ENCODE measurements at regions not wholly inside any gene's neighbourhood (a gene's known extent, or its start where the extent isn't known, plus 50 kb on each side); places are given as distances from the start of the nearest gene placed in this dataset.

- peaks cover 33% of the 10 kb centered on the region for H3K4me1 ChIP-seq (ENCODE audit: control insufficient read depth, extremely low read depth, insufficient read depth, low read length)
- no peaks in the 10 kb centered on the region for H3K9me1 ChIP-seq (ENCODE audit: control insufficient read depth, extremely low read depth, insufficient read depth, low read length)
- FAIRE-seq (no peak), DNase-seq (ENCODE audit: low read depth, low spot score) (no peak)
- TF ChIP-seq EZH2 (IDR thresholded peaks at IDR 0.05; ENCODE audit: low read length) (no peak), CTCF (optimal IDR thresholded peaks at IDR 0.05 in 1 of 3, IDR thresholded peaks at IDR 0.05 in 1 of 3, conservative IDR thresholded peaks at IDR 0.05 in 1 of 3; ENCODE audit: extremely low read depth in 1 of 3, insufficient read depth in 2 of 3, low read length in 3 of 3) (no peak)
- no peak overlapping the region for H3K4me3 ChIP-seq (ENCODE audit: control insufficient read depth in 2 of 3, extremely low read depth in 1 of 3, insufficient read depth in 2 of 3, low read depth in 1 of 3, low read length in 3 of 3)
- H3K36me3 ChIP-seq (ENCODE audit: control insufficient read depth in 2 of 2, extremely low read depth in 1 of 2, insufficient read depth in 2 of 2, low read length in 2 of 2): no peaks in the 10 kb centered on the region
- H3K9me3 ChIP-seq (ENCODE audit: control insufficient read depth, low read depth, low read length): no peaks in the 10 kb centered on the region
- H3K9ac ChIP-seq (ENCODE audit: control insufficient read depth, extremely low read depth, insufficient read depth, low read length): no peak overlapping the region
- dilution Hi-C loops (cut with MboI; ENCODE audit: extremely low pct_ligation_motif_present, low sequenced_read_pairs): no loop called here
- H4K20me1 ChIP-seq (ENCODE audit: control insufficient read depth, extremely low read depth, insufficient read depth, low read length): no peaks in the 10 kb centered on the region
- H2AFZ ChIP-seq (ENCODE audit: control insufficient read depth, low read length): no peak overlapping the region
- H3K4me2 ChIP-seq (ENCODE audit: control insufficient read depth, extremely low read depth, insufficient read depth, low read depth, low read length): no peak overlapping the region
- no peaks in the 10 kb centered on the region for H3K79me2 ChIP-seq (ENCODE audit: control insufficient read depth, insufficient read depth, low read length)
- peak overlapping the region; percentile 51 for H3K27ac ChIP-seq (ENCODE audit: control insufficient read depth, insufficient read depth, low read length)
- H3K27me3 ChIP-seq (ENCODE audit: control insufficient read depth, extremely low read depth, insufficient read depth, low read length): no peaks in the 10 kb centered on the region
Measured at GRCh38 chr5:54743581-54743980, 226.0 kb downstream of the SNX18 start.

GRCh38 chr5:54742417-54742891 lies 224.9 kb downstream of the SNX18 start:
- Histone ChIP-seq H3K4me2 (ENCODE audit: control insufficient read depth, extremely low read depth, insufficient read depth, low read depth, low read length) (peak overlapping the region; percentile 53), H3K36me3 (ENCODE audit: control insufficient read depth in 2 of 2, extremely low read depth in 1 of 2, insufficient read depth in 2 of 2, low read length in 2 of 2) (no peaks in the 10 kb centered on the region), H2AFZ (ENCODE audit: control insufficient read depth, low read length) (peak overlapping the region; percentile 56), H3K4me1 (ENCODE audit: control insufficient read depth, extremely low read depth, insufficient read depth, low read length) (peaks cover 33% of the 10 kb centered on the region), H3K79me2 (ENCODE audit: control insufficient read depth, insufficient read depth, low read length) (no peaks in the 10 kb centered on the region), H3K9me3 (ENCODE audit: control insufficient read depth, low read depth, low read length) (no peaks in the 10 kb centered on the region), H3K4me3 (ENCODE audit: control insufficient read depth in 2 of 3, extremely low read depth in 1 of 3, insufficient read depth in 2 of 3, low read depth in 1 of 3, low read length in 3 of 3) (no peak overlapping the region), H3K27ac (ENCODE audit: control insufficient read depth, insufficient read depth, low read length) (peak overlapping the region; percentile 51), H3K9ac (ENCODE audit: control insufficient read depth, extremely low read depth, insufficient read depth, low read length) (peak overlapping the region; percentile 6), H3K9me1 (ENCODE audit: control insufficient read depth, extremely low read depth, insufficient read depth, low read length) (no peaks in the 10 kb centered on the region), H3K27me3 (ENCODE audit: control insufficient read depth, extremely low read depth, insufficient read depth, low read length) (no peaks in the 10 kb centered on the region), H4K20me1 (ENCODE audit: control insufficient read depth, extremely low read depth, insufficient read depth, low read length) (no peaks in the 10 kb centered on the region)
- dilution Hi-C loops (cut with MboI; ENCODE audit: extremely low pct_ligation_motif_present, low sequenced_read_pairs): no loop called here
- DNase-seq (ENCODE audit: low read depth, low spot score) (peak; percentile 69), FAIRE-seq (peak; percentile 69)
- TF ChIP-seq EZH2 (IDR thresholded peaks at IDR 0.05; ENCODE audit: low read length): no peak
- peak; percentile 29 to 50 (median 38) for TF ChIP-seq CTCF (optimal IDR thresholded peaks at IDR 0.05 in 1 of 3, IDR thresholded peaks at IDR 0.05 in 1 of 3, conservative IDR thresholded peaks at IDR 0.05 in 1 of 3; ENCODE audit: extremely low read depth in 1 of 3, insufficient read depth in 2 of 3, low read length in 3 of 3)

Measured in keratinocyte (primary cell).